Ectodermal cell (in vitro differentiated cells): ENCODE measurements at regions not wholly inside any gene's neighbourhood (a gene's known extent, or its start where the extent isn't known, plus 50 kb on each side); places are given as distances from the start of the nearest gene placed in this dataset.

Source experiments
- H3K27ac ChIP-seq: 2 replicates; pipeline ENCODE4 v1.7.0; 2013; ENCODE audit warnings: mild to moderate bottlenecking, low read depth, low read length; ENCODE audit not compliant: insufficient read depth, poor library complexity, severe bottlenecking
- H3K27me3 ChIP-seq: 2 replicates; pipeline ENCODE4 v1.7.0; 2013; ENCODE audit warnings: mild to moderate bottlenecking, low read length; ENCODE audit not compliant: insufficient read depth, control insufficient read depth, poor library complexity, severe bottlenecking
- H3K36me3 ChIP-seq: one replicate; pipeline ENCODE4 v1.7.0; 2013; ENCODE audit warnings: low read length; ENCODE audit not compliant: control insufficient read depth, insufficient read depth
- H3K4me1 ChIP-seq: one replicate; pipeline ENCODE4 v1.7.0; 2013; ENCODE audit warnings: low read length; ENCODE audit not compliant: control insufficient read depth, insufficient read depth
- H3K4me3 ChIP-seq: 2 replicates; pipeline ENCODE4 v1.7.0; 2013; ENCODE audit warnings: low read depth, low read length, control low read depth; ENCODE audit not compliant: insufficient read depth
- H3K9me3 ChIP-seq: 2 replicates; pipeline ENCODE4 v1.7.0; 2013; ENCODE audit warnings: mild to moderate bottlenecking, low read length, moderate library complexity; ENCODE audit not compliant: control insufficient read depth
- whole genome bisulfite sequencing, 2 experiments: methylation state at CpG; one replicate each; pipeline ENCODE4 v1.1.7; 2013; ENCODE audit warnings: missing lambda C conversion rate in 2 of 2; 5-methylcytosine and 5-hydroxymethylcytosine counted together

GRCh38 chr17:79476074-79476652 is 134.7 kb downstream of the RBFOX3 start:
- Histone ChIP-seq H3K27me3 (no peaks in the 10 kb centered on the region), H3K4me3 (no peak overlapping the region), H3K9me3 (no peaks in the 10 kb centered on the region), H3K27ac (no peak overlapping the region), H3K36me3 (no peaks in the 10 kb centered on the region), H3K4me1 (no peaks in the 10 kb centered on the region)
- 63 to 70% methylated on average over 13 of the region's 13 CpGs for WGBS, 2 experiments

- Histone ChIP-seq H3K4me1 (no peaks in the 10 kb centered on the region), H3K36me3 (no peaks in the 10 kb centered on the region), H3K9me3 (no peaks in the 10 kb centered on the region), H3K27me3 (no peaks in the 10 kb centered on the region), H3K27ac (no peak overlapping the region), H3K4me3 (no peak overlapping the region)
- WGBS, 2 experiments = 92 to 93% methylated on average over 12 of the region's 12 CpGs
These were observed 136.9 kb downstream of the RBFOX3 start for GRCh38 chr17:79473876-79474440.

- Histone ChIP-seq H3K27ac (no peak overlapping the region), H3K4me3 (no peak overlapping the region), H3K27me3 (no peaks in the 10 kb centered on the region), H3K4me1 (no peaks in the 10 kb centered on the region), H3K36me3 (no peaks in the 10 kb centered on the region), H3K9me3 (no peaks in the 10 kb centered on the region)
- WGBS, 2 experiments = 87 to 92% methylated on average over 14 of the region's 14 CpGs
These were observed 137.6 kb downstream of the RBFOX3 start for GRCh38 chr17:79473111-79473875.

GRCh38 chr17:79470754-79471153 is 140.1 kb downstream of the RBFOX3 start:
- Histone ChIP-seq H3K27me3 (no peaks in the 10 kb centered on the region), H3K36me3 (no peaks in the 10 kb centered on the region), H3K9me3 (no peaks in the 10 kb centered on the region), H3K4me1 (peaks cover 2% of the 10 kb centered on the region), H3K27ac (no peak overlapping the region), H3K4me3 (no peak overlapping the region)
- 86 to 90% methylated on average over 4 of the region's 4 CpGs for WGBS, 2 experiments

- Histone ChIP-seq H3K27me3 (no peaks in the 10 kb centered on the region), H3K36me3 (no peaks in the 10 kb centered on the region), H3K9me3 (no peaks in the 10 kb centered on the region), H3K27ac (no peak overlapping the region), H3K4me3 (no peak overlapping the region), H3K4me1 (peaks cover 11% of the 10 kb centered on the region)
- WGBS, 2 experiments = 89 to 91% methylated on average over 13 of the region's 13 CpGs
These were observed 141.2 kb downstream of the RBFOX3 start for GRCh38 chr17:79469646-79470045.

- H3K4me1 ChIP-seq = peaks cover 12% of the 10 kb centered on the region
- no peak overlapping the region for H3K4me3 ChIP-seq
- H3K27ac ChIP-seq = no peak overlapping the region
- H3K9me3 ChIP-seq = no peaks in the 10 kb centered on the region
- no peaks in the 10 kb centered on the region for H3K36me3 ChIP-seq
- H3K27me3 ChIP-seq = no peaks in the 10 kb centered on the region
- WGBS, 2 experiments = 92% methylated on average over 5 of the region's 5 CpGs
These were observed 142.5 kb downstream of the RBFOX3 start for GRCh38 chr17:79468183-79468944.

- Histone ChIP-seq H3K36me3 (no peaks in the 10 kb centered on the region), H3K27ac (no peak overlapping the region), H3K27me3 (no peaks in the 10 kb centered on the region), H3K4me3 (no peak overlapping the region), H3K4me1 (peaks cover 12% of the 10 kb centered on the region), H3K9me3 (no peaks in the 10 kb centered on the region)
- 90 to 91% methylated on average over 16 of the region's 16 CpGs for WGBS, 2 experiments
These were observed 144.1 kb downstream of the RBFOX3 start for GRCh38 chr17:79466562-79467350.

- peaks cover 12% of the 10 kb centered on the region for H3K4me1 ChIP-seq
These were observed 145.2 kb downstream of the RBFOX3 start for GRCh38 chr17:79465681-79466025.

GRCh38 chr17:79465011-79465680 is 145.7 kb downstream of the RBFOX3 start:
- Histone ChIP-seq H3K4me1 (peaks cover 12% of the 10 kb centered on the region), H3K4me3 (no peak overlapping the region), H3K27ac (no peak overlapping the region), H3K27me3 (no peaks in the 10 kb centered on the region), H3K9me3 (no peaks in the 10 kb centered on the region), H3K36me3 (no peaks in the 10 kb centered on the region)
- WGBS, 2 experiments = 79% methylated on average over 25 of the region's 25 CpGs

More at GRCh38 chr17:79465681-79466025, 145.2 kb downstream of the RBFOX3 start:
- no peak overlapping the region for H3K4me3 ChIP-seq
- no peaks in the 10 kb centered on the region for H3K36me3 ChIP-seq
- H3K27ac ChIP-seq = no peak overlapping the region
- no peaks in the 10 kb centered on the region for H3K27me3 ChIP-seq
- H3K9me3 ChIP-seq = no peaks in the 10 kb centered on the region
- 80 to 86% methylated on average over 14 of the region's 14 CpGs for WGBS, 2 experiments
